ENCODE measurements at regions not wholly inside any gene's neighbourhood (a gene's known extent, or its start where the extent isn't known, plus 50 kb on each side); places are given as distances from the start of the nearest gene placed in this dataset.

DNA sequence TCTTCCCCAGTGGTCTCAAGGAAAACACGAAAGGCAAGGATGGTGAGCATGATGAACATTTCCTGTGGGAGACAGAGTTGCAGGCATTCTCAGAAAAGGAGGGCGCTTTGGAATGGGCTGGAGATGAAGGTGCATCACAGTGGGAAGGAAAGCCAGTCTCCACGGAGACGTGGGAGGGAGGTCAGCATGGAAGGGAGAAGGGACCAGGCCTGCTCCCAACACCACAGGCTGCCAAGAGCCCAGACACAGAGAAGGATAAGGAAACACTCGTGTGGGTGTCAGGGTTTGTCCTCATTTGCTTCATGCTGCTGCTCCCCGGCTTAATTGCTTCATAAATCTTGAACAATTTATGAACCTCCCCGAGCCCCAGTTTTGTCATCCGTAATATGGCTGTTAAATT, 231.5 kb upstream of the ZNF32 start:
- TF ChIP-seq, protein P1, sequence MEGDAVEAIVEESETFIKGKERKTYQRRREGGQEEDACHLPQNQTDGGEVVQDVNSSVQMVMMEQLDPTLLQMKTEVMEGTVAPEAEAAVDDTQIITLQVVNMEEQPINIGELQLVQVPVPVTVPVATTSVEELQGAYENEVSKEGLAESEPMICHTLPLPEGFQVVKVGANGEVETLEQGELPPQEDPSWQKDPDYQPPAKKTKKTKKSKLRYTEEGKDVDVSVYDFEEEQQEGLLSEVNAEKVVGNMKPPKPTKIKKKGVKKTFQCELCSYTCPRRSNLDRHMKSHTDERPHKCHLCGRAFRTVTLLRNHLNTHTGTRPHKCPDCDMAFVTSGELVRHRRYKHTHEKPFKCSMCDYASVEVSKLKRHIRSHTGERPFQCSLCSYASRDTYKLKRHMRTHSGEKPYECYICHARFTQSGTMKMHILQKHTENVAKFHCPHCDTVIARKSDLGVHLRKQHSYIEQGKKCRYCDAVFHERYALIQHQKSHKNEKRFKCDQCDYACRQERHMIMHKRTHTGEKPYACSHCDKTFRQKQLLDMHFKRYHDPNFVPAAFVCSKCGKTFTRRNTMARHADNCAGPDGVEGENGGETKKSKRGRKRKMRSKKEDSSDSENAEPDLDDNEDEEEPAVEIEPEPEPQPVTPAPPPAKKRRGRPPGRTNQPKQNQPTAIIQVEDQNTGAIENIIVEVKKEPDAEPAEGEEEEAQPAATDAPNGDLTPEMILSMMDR (IDR thresholded peaks at IDR 0.05) = no peak
- TF ChIP-seq POLR2AphosphoS5 (IDR thresholded peaks at IDR 0.05) (no peak), POLR2A (IDR thresholded peaks at IDR 0.05) (no peak), EP300 (IDR thresholded peaks at IDR 0.05; ENCODE audit: low read depth) (no peak)

Data from transverse colon (tissue), 4 donors.